ENCODE measurements at regions not wholly inside any gene's neighbourhood (a gene's known extent, or its start where the extent isn't known, plus 50 kb on each side); places are given as distances from the start of the nearest gene placed in this dataset.

GRCh38 chr1:94620345-94621031, 78.9 kb upstream of the F3 start:
- TF ChIP-seq CTCF (IDR thresholded peaks at IDR 0.05) (no peak), EZH2 (IDR thresholded peaks at IDR 0.05) (no peak), EZH2phosphoT487 (IDR thresholded peaks at IDR 0.05) (no peak)
